Stomach (tissue), 4 donors: ENCODE measurements at regions not wholly inside any gene's neighbourhood (a gene's known extent, or its start where the extent isn't known, plus 50 kb on each side); places are given as distances from the start of the nearest gene placed in this dataset.

Source experiments
- CTCF ChIP-seq, 7 experiments: fragments of 450-650 bp in 4 of 7; fragments of 200-600 bp in 3 of 7; sonication (generic) in 3 of 7; IDR thresholded peaks; one replicate each; pipeline ENCODE4 v1.5.1; 2016 to 2019; ENCODE audit warnings: antibody characterized with exemption in 7 of 7, control low read depth in 2 of 7, mild to moderate bottlenecking in 1 of 7
- EP300 ChIP-seq: sonication (generic); formaldehyde crosslinking; IDR thresholded peaks from one replicate; pipeline ENCODE4 v1.6.1; 2017; ENCODE audit warnings: antibody characterized with exemption
- POLR2A ChIP-seq, 4 donors: fragments of 450-650 bp; IDR thresholded peaks; one replicate each; pipeline ENCODE4 v1.6.1; 2016; ENCODE audit warnings: antibody characterized with exemption in 4 of 4, control low read depth in 2 of 4, mild to moderate bottlenecking in 1 of 4, moderate library complexity in 1 of 4
- POLR2AphosphoS5 ChIP-seq, 3 donors: sonication (generic); formaldehyde crosslinking; IDR thresholded peaks; one replicate each; pipeline ENCODE4 v1.6.1; 2016; ENCODE audit warnings: antibody characterized with exemption in 3 of 3

- no peak for TF ChIP-seq CTCF (IDR thresholded peaks at IDR 0.05)
- no peak for TF ChIP-seq POLR2A (IDR thresholded peaks at IDR 0.05)
- TF ChIP-seq POLR2AphosphoS5 (IDR thresholded peaks at IDR 0.05) = no peak
- TF ChIP-seq EP300 = no peak
Observed at GRCh38 chr12:91935296-91935695, 210.3 kb downstream of the BTG1 start.
